SH-SY5Y (cell line): ENCODE measurements at regions not wholly inside any gene's neighbourhood (a gene's known extent, or its start where the extent isn't known, plus 50 kb on each side); places are given as distances from the start of the nearest gene placed in this dataset.

ENCODE experiments used
- GATA2 ChIP-seq: IDR thresholded peaks from 2 replicates; pipeline ENCODE4 v1.6.1; 2011; ENCODE audit warnings: mild to moderate bottlenecking, low read depth, low read length
- GATA3 ChIP-seq: IDR thresholded peaks from 2 replicates; pipeline ENCODE4 v1.6.1; 2011; ENCODE audit warnings: low read depth, mild to moderate bottlenecking, low read length, moderate library complexity

DNA sequence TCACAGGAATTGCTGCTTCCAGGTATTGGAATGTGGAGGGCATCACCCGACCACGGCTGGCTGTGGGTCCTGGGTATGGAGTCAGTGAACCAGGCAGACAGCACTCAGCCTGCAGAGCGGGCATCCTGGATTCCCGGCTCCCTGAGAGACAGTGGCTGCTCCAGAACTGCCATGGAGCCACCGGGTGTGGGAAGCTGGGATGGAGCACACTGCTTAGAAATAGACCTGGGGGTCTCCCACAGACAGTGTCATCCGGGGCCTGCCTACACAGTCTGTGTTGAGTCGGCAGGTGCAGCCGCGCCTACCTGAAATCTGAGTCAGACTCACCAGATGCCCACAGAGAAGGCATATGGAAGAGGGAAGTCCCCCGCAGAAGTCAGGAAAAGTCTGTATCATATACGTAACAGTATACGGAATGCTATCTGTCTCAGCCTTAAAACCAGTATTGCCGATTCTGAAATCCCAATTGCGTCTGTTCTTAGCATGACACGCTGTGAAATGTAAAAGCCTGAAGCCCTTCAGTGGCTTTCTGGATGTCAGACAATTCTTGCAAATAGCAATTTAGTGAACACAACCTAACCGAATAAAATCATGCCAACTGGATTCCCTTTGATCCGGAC is 509.7 kb upstream of the MYT1L start:
- TF ChIP-seq GATA2, result no peak
- TF ChIP-seq GATA3, result no peak
